GM12872 (cell line): ENCODE measurements at regions not wholly inside any gene's neighbourhood (a gene's known extent, or its start where the extent isn't known, plus 50 kb on each side); places are given as distances from the start of the nearest gene placed in this dataset.

Experiments
- CTCF ChIP-seq: IDR thresholded peaks from 3 replicates; pipeline ENCODE4 v1.5.1; 2011; ENCODE audit warnings: low read depth, mild to moderate bottlenecking, low read length, moderate library complexity; ENCODE audit not compliant: insufficient read depth

- no peak for TF ChIP-seq CTCF
Observed at GRCh38 chr7:94206295-94206694, 188.4 kb upstream of the COL1A2 start.

GRCh38 chr7:94212160-94212559, 182.5 kb upstream of the COL1A2 start:
- TF ChIP-seq CTCF, result no peak

- TF ChIP-seq CTCF, result no peak
Observed at GRCh38 chr7:94216944-94217461, 177.7 kb upstream of the COL1A2 start.

GRCh38 chr7:94217766-94218165, 176.9 kb upstream of the COL1A2 start:
- TF ChIP-seq CTCF, result no peak

GRCh38 chr7:94222516-94222915, 172.2 kb upstream of the COL1A2 start:
- no peak for TF ChIP-seq CTCF

GRCh38 chr7:94223375-94224084, 171.2 kb upstream of the COL1A2 start:
- TF ChIP-seq CTCF, result peak; percentile 41; the same call in 1 of the 3 replicates

GRCh38 chr7:94228223-94228622, 166.5 kb upstream of the COL1A2 start:
- TF ChIP-seq CTCF, result no peak

GRCh38 chr7:94228678-94229077, 166.0 kb upstream of the COL1A2 start:
- no peak for TF ChIP-seq CTCF
